ENCODE measurements at regions not wholly inside any gene's neighbourhood (a gene's known extent, or its start where the extent isn't known, plus 50 kb on each side); places are given as distances from the start of the nearest gene placed in this dataset.

- H3K4me3 ChIP-seq (ENCODE audit: low read depth in 1 of 2, low read length in 2 of 2) = no peak overlapping the region
- H3K27me3 ChIP-seq (ENCODE audit: low read depth, low read length) = no peaks in the 10 kb centered on the region
- no peak overlapping the region for H3K27ac ChIP-seq (ENCODE audit: low read length)
- H3K9me3 ChIP-seq (ENCODE audit: control insufficient read depth in 1 of 2, low read length in 2 of 2) = no peaks in the 10 kb centered on the region
- H3K4me1 ChIP-seq (ENCODE audit: control insufficient read depth in 1 of 2, insufficient read depth in 2 of 2, low read length in 2 of 2) = peaks cover 10 to 22% of the 10 kb centered on the region in 2 donors
- no peaks in the 10 kb centered on the region for H3K36me3 ChIP-seq (ENCODE audit: control insufficient read depth in 1 of 2, insufficient read depth in 2 of 2, low read length in 2 of 2)
Observed at GRCh38 chr6:139542351-139542750, 167.9 kb upstream of the CITED2 start.

- Histone ChIP-seq H3K9me3 (ENCODE audit: control insufficient read depth in 1 of 2, low read length in 2 of 2) (no peaks in the 10 kb centered on the region), H3K27ac (ENCODE audit: low read length) (no peak overlapping the region), H3K4me1 (ENCODE audit: control insufficient read depth in 1 of 2, insufficient read depth in 2 of 2, low read length in 2 of 2) (peaks cover 0 to 21% of the 10 kb centered on the region in 2 donors), H3K4me3 (ENCODE audit: low read depth in 1 of 2, low read length in 2 of 2) (no peak overlapping the region), H3K36me3 (ENCODE audit: control insufficient read depth in 1 of 2, insufficient read depth in 2 of 2, low read length in 2 of 2) (no peaks in the 10 kb centered on the region), H3K27me3 (ENCODE audit: low read depth, low read length) (no peaks in the 10 kb centered on the region)
Observed at GRCh38 chr6:139540894-139541293, 166.4 kb upstream of the CITED2 start.

- Histone ChIP-seq H3K4me3 (ENCODE audit: low read depth in 1 of 2, low read length in 2 of 2) (peak overlapping the region in 1 of 2 donors; percentile 18), H3K27ac (ENCODE audit: low read length) (peak overlapping the region; percentile 73), H3K4me1 (ENCODE audit: control insufficient read depth in 1 of 2, insufficient read depth in 2 of 2, low read length in 2 of 2) (peaks cover 0 to 15% of the 10 kb centered on the region in 2 donors), H3K36me3 (ENCODE audit: control insufficient read depth in 1 of 2, insufficient read depth in 2 of 2, low read length in 2 of 2) (no peaks in the 10 kb centered on the region), H3K9me3 (ENCODE audit: control insufficient read depth in 1 of 2, low read length in 2 of 2) (no peaks in the 10 kb centered on the region), H3K27me3 (ENCODE audit: low read depth, low read length) (no peaks in the 10 kb centered on the region)
Observed at GRCh38 chr6:139540276-139540675, 165.8 kb upstream of the CITED2 start.

GRCh38 chr6:139539852-139540251, 165.4 kb upstream of the CITED2 start:
- Histone ChIP-seq H3K36me3 (ENCODE audit: control insufficient read depth in 1 of 2, insufficient read depth in 2 of 2, low read length in 2 of 2) (no peaks in the 10 kb centered on the region), H3K4me3 (ENCODE audit: low read depth in 1 of 2, low read length in 2 of 2) (peak overlapping the region in 1 of 2 donors; percentile 18), H3K27me3 (ENCODE audit: low read depth, low read length) (no peaks in the 10 kb centered on the region), H3K4me1 (ENCODE audit: control insufficient read depth in 1 of 2, insufficient read depth in 2 of 2, low read length in 2 of 2) (peaks cover under 1 to 13% of the 10 kb centered on the region in 2 donors), H3K9me3 (ENCODE audit: control insufficient read depth in 1 of 2, low read length in 2 of 2) (no peaks in the 10 kb centered on the region), H3K27ac (ENCODE audit: low read length) (peak overlapping the region; percentile 73)

DNA sequence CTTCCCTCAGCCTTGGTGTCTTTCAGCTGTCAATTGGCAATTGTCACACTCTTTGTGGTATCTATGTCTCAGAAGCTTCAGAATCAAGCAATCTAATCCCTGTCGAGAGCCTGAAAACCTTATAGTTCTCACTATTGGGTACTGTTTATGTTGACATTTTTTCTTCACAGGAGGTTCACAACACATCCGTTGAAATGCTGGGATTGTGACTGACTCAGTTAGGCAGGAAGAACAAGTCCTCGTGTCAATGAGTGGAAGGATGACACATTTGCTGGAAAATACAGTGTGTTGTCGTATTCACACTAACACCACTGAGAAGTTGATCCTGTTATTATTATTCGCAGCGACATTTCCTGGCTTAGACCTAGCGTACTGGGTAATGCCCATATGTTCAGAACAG, 163.9 kb upstream of the CITED2 start:
- no peaks in the 10 kb centered on the region for H3K27me3 ChIP-seq (ENCODE audit: low read depth, low read length)
- H3K36me3 ChIP-seq (ENCODE audit: control insufficient read depth in 1 of 2, insufficient read depth in 2 of 2, low read length in 2 of 2) = no peaks in the 10 kb centered on the region
- no peak overlapping the region for H3K27ac ChIP-seq (ENCODE audit: low read length)
- peaks cover 14 to 18% of the 10 kb centered on the region in 2 donors for H3K4me1 ChIP-seq (ENCODE audit: control insufficient read depth in 1 of 2, insufficient read depth in 2 of 2, low read length in 2 of 2)
- no peaks in the 10 kb centered on the region for H3K9me3 ChIP-seq (ENCODE audit: control insufficient read depth in 1 of 2, low read length in 2 of 2)
- no peak overlapping the region for H3K4me3 ChIP-seq (ENCODE audit: low read depth in 1 of 2, low read length in 2 of 2)

DNA sequence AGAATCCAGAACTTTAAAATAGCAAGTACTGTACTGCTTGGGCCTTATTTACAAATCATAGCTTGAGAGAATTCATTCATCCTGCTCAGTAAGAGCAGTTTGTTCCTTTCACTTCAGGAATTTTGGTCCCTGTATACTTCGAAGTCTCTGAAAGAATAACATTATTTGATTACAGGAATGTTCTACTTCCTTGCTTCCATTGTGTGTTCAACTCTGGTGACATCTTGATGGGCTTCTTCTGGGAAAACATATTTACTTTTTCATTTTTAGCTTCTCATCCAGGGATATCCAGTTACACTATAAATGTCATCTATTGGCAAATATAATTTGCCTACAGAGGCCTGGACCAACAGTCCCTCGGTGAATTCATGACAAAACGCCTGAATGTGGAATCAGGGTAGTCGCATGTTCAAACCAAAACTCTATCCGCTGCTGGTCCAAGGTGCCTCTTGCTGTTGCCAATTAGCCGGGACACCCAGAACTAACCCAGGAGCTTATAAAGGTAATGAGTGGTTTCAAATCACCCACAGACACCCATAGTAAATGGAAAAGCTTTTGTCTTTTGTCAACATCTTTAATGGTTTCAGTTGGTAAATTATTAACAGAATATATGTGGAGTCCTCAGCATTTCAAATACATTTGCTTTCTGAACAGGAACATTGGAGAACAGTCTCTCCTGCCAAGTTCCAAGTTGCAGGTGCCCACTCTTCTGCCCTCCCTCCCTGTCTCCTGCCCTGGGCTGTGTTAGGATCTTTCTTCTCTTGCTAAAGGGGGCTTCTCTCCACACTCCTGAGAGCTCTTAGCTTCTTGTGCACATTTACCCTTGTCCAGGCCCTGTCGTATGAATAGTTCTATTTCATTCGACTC, 162.5 kb upstream of the CITED2 start:
- Histone ChIP-seq H3K4me1 (ENCODE audit: control insufficient read depth in 1 of 2, insufficient read depth in 2 of 2, low read length in 2 of 2) (peaks cover 15 to 16% of the 10 kb centered on the region in 2 donors), H3K27ac (ENCODE audit: low read length) (peak overlapping the region; percentile 18), H3K27me3 (ENCODE audit: low read depth, low read length) (no peaks in the 10 kb centered on the region), H3K36me3 (ENCODE audit: control insufficient read depth in 1 of 2, insufficient read depth in 2 of 2, low read length in 2 of 2) (no peaks in the 10 kb centered on the region), H3K9me3 (ENCODE audit: control insufficient read depth in 1 of 2, low read length in 2 of 2) (no peaks in the 10 kb centered on the region), H3K4me3 (ENCODE audit: low read depth in 1 of 2, low read length in 2 of 2) (no peak overlapping the region)

DNA sequence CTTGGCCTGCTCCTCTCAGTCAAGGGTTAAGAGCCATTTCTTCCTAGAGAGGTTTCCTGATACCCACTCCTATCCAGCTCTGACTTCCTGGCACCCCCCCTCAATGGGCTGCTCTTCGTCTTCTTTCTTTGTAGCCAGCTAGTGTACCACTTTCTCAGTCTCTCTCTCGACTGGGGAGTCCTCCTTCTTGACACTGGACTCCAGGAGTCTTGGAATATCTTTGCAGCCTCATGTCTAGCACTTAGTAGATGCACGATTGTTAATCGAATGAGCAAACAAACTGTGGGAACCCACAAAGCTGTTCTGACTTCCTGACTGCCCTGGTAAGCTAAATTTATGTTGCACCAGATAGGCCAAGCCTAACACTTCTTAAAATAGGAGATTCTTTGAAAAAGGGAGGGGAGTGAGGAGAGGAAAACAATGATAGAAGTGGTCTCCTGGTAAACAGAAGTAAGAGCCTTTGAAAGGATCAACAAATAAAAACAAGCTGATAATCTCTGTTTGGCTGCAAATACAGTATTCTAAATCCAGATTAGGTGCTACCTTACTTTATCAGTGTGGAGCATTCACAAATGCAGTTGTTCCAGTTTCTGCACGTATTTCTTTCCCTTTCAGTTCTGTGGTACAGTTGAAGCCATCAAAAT, 160.1 kb upstream of the CITED2 start:
- peak overlapping the region; percentile 47 for H3K27ac ChIP-seq (ENCODE audit: low read length)
- no peaks in the 10 kb centered on the region for H3K9me3 ChIP-seq (ENCODE audit: control insufficient read depth in 1 of 2, low read length in 2 of 2)
- H3K4me1 ChIP-seq (ENCODE audit: control insufficient read depth in 1 of 2, insufficient read depth in 2 of 2, low read length in 2 of 2) = peaks cover 15 to 16% of the 10 kb centered on the region in 2 donors
- H3K36me3 ChIP-seq (ENCODE audit: control insufficient read depth in 1 of 2, insufficient read depth in 2 of 2, low read length in 2 of 2) = no peaks in the 10 kb centered on the region
- no peaks in the 10 kb centered on the region for H3K27me3 ChIP-seq (ENCODE audit: low read depth, low read length)
- H3K4me3 ChIP-seq (ENCODE audit: low read depth in 1 of 2, low read length in 2 of 2) = no peak overlapping the region

DNA sequence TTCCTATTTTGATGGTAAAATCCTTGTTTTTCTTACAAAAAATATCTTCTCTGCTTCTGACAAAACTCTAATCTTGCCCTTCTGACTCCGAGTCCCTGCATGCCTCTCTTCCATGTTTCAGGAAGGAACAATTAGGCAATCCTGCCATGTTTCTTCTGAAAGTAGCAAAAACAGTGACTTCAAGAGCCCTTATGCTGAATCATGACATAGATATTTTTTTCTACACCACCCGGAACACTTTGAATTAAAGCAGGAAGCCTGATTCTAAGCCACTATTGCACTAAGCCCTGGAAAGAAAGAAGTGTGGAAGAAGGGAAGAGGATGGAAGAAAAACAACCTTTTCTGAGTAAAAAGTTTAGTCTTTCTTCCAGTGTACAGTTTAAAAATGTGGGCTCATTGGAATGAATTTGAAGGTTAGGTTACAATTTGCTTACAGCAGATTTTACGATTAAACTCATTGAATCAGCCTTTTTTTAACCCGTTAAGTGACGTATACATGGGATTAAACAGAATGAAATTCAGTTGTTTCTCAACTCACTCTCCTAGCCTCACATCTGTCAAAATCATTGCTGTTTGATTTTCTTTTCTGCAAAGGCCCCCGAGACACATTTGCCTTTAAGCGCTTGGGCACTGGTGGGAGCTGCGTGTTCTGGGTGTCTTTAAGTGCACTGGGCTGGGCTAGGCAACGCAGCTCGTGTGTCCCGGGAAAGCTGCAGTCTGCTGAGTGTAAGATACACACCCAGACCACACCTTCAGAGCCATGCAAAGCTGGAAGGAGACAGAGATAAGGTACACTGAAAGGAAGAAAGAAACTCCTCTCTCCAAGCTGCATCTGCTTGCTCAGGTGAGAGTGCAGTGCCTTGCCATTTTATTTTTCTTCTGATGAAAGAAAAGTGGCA, 159.4 kb upstream of the CITED2 start:
- no peaks in the 10 kb centered on the region for H3K9me3 ChIP-seq (ENCODE audit: control insufficient read depth in 1 of 2, low read length in 2 of 2)
- H3K4me3 ChIP-seq (ENCODE audit: low read depth in 1 of 2, low read length in 2 of 2) = peak overlapping the region in 1 of 2 donors; percentile 17
- H3K4me1 ChIP-seq (ENCODE audit: control insufficient read depth in 1 of 2, insufficient read depth in 2 of 2, low read length in 2 of 2) = peaks cover 15 to 16% of the 10 kb centered on the region in 2 donors
- H3K27me3 ChIP-seq (ENCODE audit: low read depth, low read length) = no peaks in the 10 kb centered on the region
- no peaks in the 10 kb centered on the region for H3K36me3 ChIP-seq (ENCODE audit: control insufficient read depth in 1 of 2, insufficient read depth in 2 of 2, low read length in 2 of 2)
- peak overlapping the region; percentile 53 for H3K27ac ChIP-seq (ENCODE audit: low read length)

GRCh38 chr6:139533171-139533570, 158.7 kb upstream of the CITED2 start:
- no peaks in the 10 kb centered on the region for H3K36me3 ChIP-seq (ENCODE audit: control insufficient read depth in 1 of 2, insufficient read depth in 2 of 2, low read length in 2 of 2)
- no peak overlapping the region for H3K4me3 ChIP-seq (ENCODE audit: low read depth in 1 of 2, low read length in 2 of 2)
- no peaks in the 10 kb centered on the region for H3K27me3 ChIP-seq (ENCODE audit: low read depth, low read length)
- H3K4me1 ChIP-seq (ENCODE audit: control insufficient read depth in 1 of 2, insufficient read depth in 2 of 2, low read length in 2 of 2) = peaks cover 15 to 16% of the 10 kb centered on the region in 2 donors
- no peaks in the 10 kb centered on the region for H3K9me3 ChIP-seq (ENCODE audit: control insufficient read depth in 1 of 2, low read length in 2 of 2)
- H3K27ac ChIP-seq (ENCODE audit: low read length) = no peak overlapping the region

- Histone ChIP-seq H3K27ac (ENCODE audit: low read length) (peak overlapping the region; percentile 58), H3K9me3 (ENCODE audit: control insufficient read depth in 1 of 2, low read length in 2 of 2) (no peaks in the 10 kb centered on the region), H3K36me3 (ENCODE audit: control insufficient read depth in 1 of 2, insufficient read depth in 2 of 2, low read length in 2 of 2) (no peaks in the 10 kb centered on the region), H3K4me3 (ENCODE audit: low read depth in 1 of 2, low read length in 2 of 2) (no peak overlapping the region), H3K4me1 (ENCODE audit: control insufficient read depth in 1 of 2, insufficient read depth in 2 of 2, low read length in 2 of 2) (peaks cover 12 to 15% of the 10 kb centered on the region in 2 donors), H3K27me3 (ENCODE audit: low read depth, low read length) (no peaks in the 10 kb centered on the region)
Observed at GRCh38 chr6:139531148-139532115, 157.0 kb upstream of the CITED2 start.
